GM12878 (cell line): ENCODE measurements at regions not wholly inside any gene's neighbourhood (a gene's known extent, or its start where the extent isn't known, plus 50 kb on each side); places are given as distances from the start of the nearest gene placed in this dataset.
"Not testable (repeated sequence)": the region's sequence is repeated elsewhere in the genome, so short reads cannot be mapped to it uniquely, and the experiment has no call there.

ENCODE experiments used
- MEF2A ChIP-seq: IDR thresholded peaks from 2 replicates; pipeline ENCODE4 v1.6.1; 2011; ENCODE audit warnings: low read depth, mild to moderate bottlenecking, low read length, moderate library complexity; ENCODE audit not compliant: insufficient read depth
- SMC3 ChIP-seq: IDR thresholded peaks from 2 replicates; pipeline ENCODE4 v1.6.1; 2011; ENCODE audit warnings: low read length, improper control_type of control experiment, borderline replicate concordance

DNA sequence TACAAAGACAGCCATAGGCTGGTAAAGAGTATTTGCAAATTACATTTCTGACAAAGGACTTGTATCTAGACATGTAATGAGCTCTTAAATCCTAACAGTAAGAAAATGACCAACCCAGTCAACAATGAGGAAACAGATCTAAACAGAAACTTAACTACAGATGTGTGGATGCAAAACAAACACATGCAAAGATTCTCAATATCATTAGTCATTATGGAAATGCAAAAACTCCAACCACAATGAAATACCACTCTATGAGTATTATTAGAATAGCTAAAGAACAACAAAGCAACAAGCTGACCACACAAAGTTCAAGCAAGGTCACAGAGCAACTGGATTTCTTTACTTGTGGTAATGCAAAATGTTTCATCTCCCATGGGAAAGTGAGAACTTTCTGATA lies 275.3 kb upstream of the DPP6 start:
- not testable (repeated sequence) for TF ChIP-seq SMC3, MEF2A
